Upper lobe of left lung (tissue), 4 donors: ENCODE measurements at regions not wholly inside any gene's neighbourhood (a gene's known extent, or its start where the extent isn't known, plus 50 kb on each side); places are given as distances from the start of the nearest gene placed in this dataset.

Experiments
- EP300 ChIP-seq, 4 donors: sonication (generic); formaldehyde crosslinking; IDR thresholded peaks; one replicate each; pipeline ENCODE4 v1.5.1; 2017; ENCODE audit warnings: antibody characterized with exemption in 4 of 4, control low read depth in 2 of 4
- POLR2A ChIP-seq, 4 donors: fragments of 450-650 bp; IDR thresholded peaks; one replicate each; pipeline ENCODE4 v1.5.1; 2016 to 2017; ENCODE audit warnings: antibody characterized with exemption in 4 of 4, mild to moderate bottlenecking in 2 of 4
- POLR2AphosphoS5 ChIP-seq, 2 donors: sonication (generic); formaldehyde crosslinking; IDR thresholded peaks; one replicate each; pipeline ENCODE4 v1.5.1; 2017; ENCODE audit warnings: antibody characterized with exemption in 2 of 2
- TF ChIP-seq, protein P1 (sequence below), 6 experiments: fragments of 450-650 bp in 4 of 6; fragments of 200-600 bp in 2 of 6; sonication (generic) in 2 of 6; IDR thresholded peaks; one replicate each; pipeline ENCODE4 v1.5.1; 2016 to 2019; ENCODE audit warnings: antibody characterized with exemption in 6 of 6

GRCh38 chr15:38128921-38129320 lies 123.7 kb upstream of the SPRED1 start:
- TF ChIP-seq, protein P1, sequence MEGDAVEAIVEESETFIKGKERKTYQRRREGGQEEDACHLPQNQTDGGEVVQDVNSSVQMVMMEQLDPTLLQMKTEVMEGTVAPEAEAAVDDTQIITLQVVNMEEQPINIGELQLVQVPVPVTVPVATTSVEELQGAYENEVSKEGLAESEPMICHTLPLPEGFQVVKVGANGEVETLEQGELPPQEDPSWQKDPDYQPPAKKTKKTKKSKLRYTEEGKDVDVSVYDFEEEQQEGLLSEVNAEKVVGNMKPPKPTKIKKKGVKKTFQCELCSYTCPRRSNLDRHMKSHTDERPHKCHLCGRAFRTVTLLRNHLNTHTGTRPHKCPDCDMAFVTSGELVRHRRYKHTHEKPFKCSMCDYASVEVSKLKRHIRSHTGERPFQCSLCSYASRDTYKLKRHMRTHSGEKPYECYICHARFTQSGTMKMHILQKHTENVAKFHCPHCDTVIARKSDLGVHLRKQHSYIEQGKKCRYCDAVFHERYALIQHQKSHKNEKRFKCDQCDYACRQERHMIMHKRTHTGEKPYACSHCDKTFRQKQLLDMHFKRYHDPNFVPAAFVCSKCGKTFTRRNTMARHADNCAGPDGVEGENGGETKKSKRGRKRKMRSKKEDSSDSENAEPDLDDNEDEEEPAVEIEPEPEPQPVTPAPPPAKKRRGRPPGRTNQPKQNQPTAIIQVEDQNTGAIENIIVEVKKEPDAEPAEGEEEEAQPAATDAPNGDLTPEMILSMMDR (IDR thresholded peaks at IDR 0.05): no peak
- TF ChIP-seq POLR2AphosphoS5 (IDR thresholded peaks at IDR 0.05) (no peak), EP300 (IDR thresholded peaks at IDR 0.05) (no peak), POLR2A (IDR thresholded peaks at IDR 0.05) (no peak)
